ENCODE measurements at regions not wholly inside any gene's neighbourhood (a gene's known extent, or its start where the extent isn't known, plus 50 kb on each side); places are given as distances from the start of the nearest gene placed in this dataset.

DNA sequence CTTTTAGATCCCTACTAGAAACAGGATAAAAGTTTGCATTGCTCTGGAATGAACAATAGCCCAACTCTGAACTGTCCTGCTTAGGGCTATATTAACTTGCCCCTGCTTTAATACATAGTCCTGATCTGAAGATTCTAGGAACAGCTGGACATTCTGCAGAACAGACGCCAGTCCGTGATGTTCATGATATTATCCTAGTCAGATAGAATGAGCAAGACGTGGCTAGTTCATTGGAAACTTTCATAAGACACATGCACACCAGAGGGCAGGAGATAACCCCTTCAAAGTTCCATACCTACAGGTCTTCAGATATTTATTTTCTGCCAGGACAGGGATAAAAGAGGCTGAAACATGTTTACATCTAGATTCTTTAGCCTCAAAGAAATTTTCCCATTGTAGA, 75.5 kb upstream of the CLNK start:
- Histone ChIP-seq H4K20me1 (replicated peaks; ENCODE audit: control insufficient read depth, insufficient read depth, low read length) (no peaks in the 10 kb centered on the region), H3K9me1 (ENCODE audit: control insufficient read depth, insufficient read depth, low read length) (no peaks in the 10 kb centered on the region), H3K4me3 (no peak overlapping the region), H3K27ac (ENCODE audit: extremely low read depth, low read depth, low read length) (no peak overlapping the region), H3K79me2 (ENCODE audit: control insufficient read depth, insufficient read depth, low read length) (no peaks in the 10 kb centered on the region), H3K4me1 (replicated peaks in 1 of 2; ENCODE audit: control insufficient read depth in 2 of 2, insufficient read depth in 2 of 2, low read length in 2 of 2) (no peaks in the 10 kb centered on the region), H3K27me3 (ENCODE audit: control insufficient read depth in 2 of 2, insufficient read depth in 2 of 2, low read length in 2 of 2) (no peaks in the 10 kb centered on the region), H2AFZ (ENCODE audit: low read depth, low read length) (no peak overlapping the region), H3K9ac (ENCODE audit: insufficient read depth in 1 of 2, low read depth in 2 of 2, low read length in 2 of 2) (no peak overlapping the region), H3K4me2 (ENCODE audit: insufficient read depth, low read length) (no peak overlapping the region), H3K9me3 (replicated peaks; ENCODE audit: control insufficient read depth, insufficient read depth, low read depth, low read length) (no peaks in the 10 kb centered on the region), H3K36me3 (ENCODE audit: control insufficient read depth, insufficient read depth, low read length) (no peaks in the 10 kb centered on the region)
- CTCF ChIA-PET (ENCODE audit: low intra/inter-chr PET ratio) = no interaction called here
- POLR2A ChIA-PET = no interaction called here
- no TSS peak for BruUV-seq (replicated peaks)
- DNase-seq (ENCODE audit: extremely low read depth in 1 of 4, low spot score in 3 of 4) (no peak), ATAC-seq (no peak), FAIRE-seq (no peak)
- intact Hi-C loops (cut with micrococcal nuclease) (no loop called here), in situ Hi-C loops (cut with MboI) (no loop called here)
- TF ChIP-seq RBM17 (IDR thresholded peaks at IDR 0.05; ENCODE audit: borderline replicate concordance, low read depth, low read length) (no peak), ZNF140 (CRISPR knock-in tag; IDR thresholded peaks at IDR 0.05) (no peak), HNRNPUL1 (IDR thresholded peaks at IDR 0.05; ENCODE audit: low read length) (no peak), NCOR1 (IDR thresholded peaks at IDR 0.05) (no peak), TAF15 (IDR thresholded peaks at IDR 0.05; ENCODE audit: low read depth, low read length) (no peak), YY1 (IDR thresholded peaks at IDR 0.05; ENCODE audit: borderline replicate concordance in 1 of 3, control insufficient read depth in 1 of 3, extremely low read depth in 1 of 3, insufficient read depth in 3 of 3, insufficient read length in 1 of 3, insufficient replicate concordance in 2 of 3, low read depth in 1 of 3, low read length in 2 of 3) (no peak), ZBTB33 (CRISPR knock-in tag; IDR thresholded peaks at IDR 0.05) (no peak), ZBTB12 (CRISPR knock-in tag; IDR thresholded peaks at IDR 0.05) (no peak), ZNF232 (CRISPR knock-in tag; IDR thresholded peaks at IDR 0.05) (no peak)
- 0% methylated on average over 3 of the region's 3 CpGs for WGBS (ENCODE audit: insufficient coverage, low coverage, missing lambda C conversion rate)
